Colonic mucosa (tissue), 4 donors: ENCODE measurements at regions not wholly inside any gene's neighbourhood (a gene's known extent, or its start where the extent isn't known, plus 50 kb on each side); places are given as distances from the start of the nearest gene placed in this dataset.

Source experiments
- DNase-seq: peaks from one replicate; pipeline ENCODE4 v3.0.0-alpha.2; 2020
- H3K27ac ChIP-seq: fragments of 200-600 bp; one replicate; pipeline ENCODE4 v1.8.0; 2021
- H3K27me3 ChIP-seq: fragments of 200-600 bp; one replicate; pipeline ENCODE4 v1.8.0; 2021
- H3K36me3 ChIP-seq: fragments of 200-600 bp; one replicate; pipeline ENCODE4 v1.8.0; 2021
- H3K4me1 ChIP-seq: fragments of 200-600 bp; one replicate; pipeline ENCODE4 v1.8.0; 2021; ENCODE audit warnings: mild to moderate bottlenecking
- H3K4me3 ChIP-seq: fragments of 200-600 bp; one replicate; pipeline ENCODE4 v1.8.0; 2021
- H3K9ac ChIP-seq, 2 donors: one replicate each; pipeline ENCODE4 v1.7.0; 2013; ENCODE audit warnings: control low read depth in 2 of 2, low read depth in 2 of 2, low read length in 2 of 2
- H3K9me3 ChIP-seq: fragments of 200-600 bp; one replicate; pipeline ENCODE4 v1.8.0; 2021
- CTCF ChIP-seq: fragments of 200-600 bp; IDR thresholded peaks from one replicate; pipeline ENCODE4 v1.8.0; 2022; ENCODE audit warnings: antibody characterized with exemption, mild to moderate bottlenecking
- intact Hi-C: fragments of 100-400 bp; cut with DNase I; formaldehyde crosslinking; loops from one replicate; pipeline ENCODE4 v1.14.1; 2022
- donor health status: healthy.
- donor health status: DM: no; HTN: no; CAD: no.
- donor health status: DM: no; HTN: no; CAD: no.

- H3K27me3 ChIP-seq, result no peaks in the 10 kb centered on the region
- no peak overlapping the region for H3K27ac ChIP-seq
- no peaks in the 10 kb centered on the region for H3K4me1 ChIP-seq
- intact Hi-C loops, result no loop called here
- no peak for TF ChIP-seq CTCF
- no peak overlapping the region for H3K4me3 ChIP-seq
- H3K9ac ChIP-seq, result no peak overlapping the region
- no peak for DNase-seq
- H3K36me3 ChIP-seq, result no peaks in the 10 kb centered on the region
- no peaks in the 10 kb centered on the region for H3K9me3 ChIP-seq
Measured at GRCh38 chr2:118633371-118634018, 214.0 kb downstream of the EN1 start.

GRCh38 chr2:118632921-118633320 lies 214.5 kb downstream of the EN1 start:
- no peaks in the 10 kb centered on the region for H3K4me1 ChIP-seq

GRCh38 chr2:118627156-118627555 lies 220.3 kb downstream of the EN1 start:
- H3K4me3 ChIP-seq, result no peak overlapping the region
- no peaks in the 10 kb centered on the region for H3K4me1 ChIP-seq
- intact Hi-C loops, result no loop called here
- H3K9ac ChIP-seq, result no peak overlapping the region
- no peak overlapping the region for H3K27ac ChIP-seq
- no peak for TF ChIP-seq CTCF
- no peak for DNase-seq
- no peaks in the 10 kb centered on the region for H3K9me3 ChIP-seq
- H3K36me3 ChIP-seq, result no peaks in the 10 kb centered on the region
- no peaks in the 10 kb centered on the region for H3K27me3 ChIP-seq

More at GRCh38 chr2:118632921-118633320, 214.5 kb downstream of the EN1 start:
- H3K36me3 ChIP-seq, result no peaks in the 10 kb centered on the region
- no peak overlapping the region for H3K4me3 ChIP-seq
- H3K9ac ChIP-seq, result no peak overlapping the region
- intact Hi-C loops, result no loop called here
- no peaks in the 10 kb centered on the region for H3K27me3 ChIP-seq
- H3K9me3 ChIP-seq, result no peaks in the 10 kb centered on the region
- no peak for DNase-seq
- no peak for TF ChIP-seq CTCF
- H3K27ac ChIP-seq, result no peak overlapping the region

- TF ChIP-seq CTCF, result no peak
- Histone ChIP-seq H3K4me1 (no peaks in the 10 kb centered on the region), H3K4me3 (no peak overlapping the region), H3K9ac (no peak overlapping the region), H3K27ac (no peak overlapping the region), H3K36me3 (no peaks in the 10 kb centered on the region), H3K9me3 (no peaks in the 10 kb centered on the region), H3K27me3 (no peaks in the 10 kb centered on the region)
- intact Hi-C loops, result no loop called here
- DNase-seq, result no peak
Measured at GRCh38 chr2:118622913-118623312, 224.5 kb downstream of the EN1 start.

- no peak for DNase-seq
- H3K36me3 ChIP-seq, result no peaks in the 10 kb centered on the region
- H3K27me3 ChIP-seq, result no peaks in the 10 kb centered on the region
- no peak overlapping the region for H3K27ac ChIP-seq
- no peak overlapping the region for H3K4me3 ChIP-seq
- no peak overlapping the region for H3K9ac ChIP-seq
- no peaks in the 10 kb centered on the region for H3K4me1 ChIP-seq
- no peaks in the 10 kb centered on the region for H3K9me3 ChIP-seq
- intact Hi-C loops, result no loop called here
- no peak for TF ChIP-seq CTCF
Measured at GRCh38 chr2:118622108-118622507, 225.3 kb downstream of the EN1 start.
